ENCODE measurements at regions not wholly inside any gene's neighbourhood (a gene's known extent, or its start where the extent isn't known, plus 50 kb on each side); places are given as distances from the start of the nearest gene placed in this dataset.
"Not testable (repeated sequence)": the region's sequence is repeated elsewhere in the genome, so short reads cannot be mapped to it uniquely, and the experiment has no call there.

- no peak for DNase-seq (ENCODE audit: low spot score)
Measured at GRCh38 chr5:164998590-164998989, 1493.2 kb downstream of the MAT2B start.

GRCh38 chr5:165000479-165001190, 1495.2 kb downstream of the MAT2B start:
- no peak for DNase-seq (ENCODE audit: low spot score)

- DNase-seq (ENCODE audit: low spot score): no peak
Measured at GRCh38 chr5:165003283-165003682, 1497.9 kb downstream of the MAT2B start.

GRCh38 chr5:165004175-165004574, 1498.8 kb downstream of the MAT2B start:
- DNase-seq (ENCODE audit: low spot score): no peak

DNA sequence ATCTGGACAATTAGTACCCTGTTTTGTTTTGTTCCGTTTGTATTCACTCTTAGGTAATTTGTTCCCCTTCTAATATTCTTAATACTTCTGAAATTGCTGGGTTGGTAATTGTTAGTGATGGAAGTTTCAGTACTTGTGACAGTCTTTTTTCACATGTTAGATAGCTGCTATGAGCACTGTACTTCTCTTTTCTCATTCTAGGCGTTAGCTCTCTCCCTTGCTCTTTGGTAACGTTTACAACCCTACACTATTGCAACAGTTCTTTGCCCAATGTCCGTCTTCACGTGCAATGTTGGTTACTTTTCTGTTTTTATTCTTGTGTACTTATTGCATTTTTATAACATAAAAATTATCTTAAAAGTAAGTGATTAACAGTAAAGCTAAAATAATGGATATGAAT, 1509.0 kb downstream of the MAT2B start:
- DNase-seq (ENCODE audit: low spot score): no peak

- no peak for DNase-seq (ENCODE audit: low spot score)
Measured at GRCh38 chr5:165015126-165015525, 1509.7 kb downstream of the MAT2B start.

DNA sequence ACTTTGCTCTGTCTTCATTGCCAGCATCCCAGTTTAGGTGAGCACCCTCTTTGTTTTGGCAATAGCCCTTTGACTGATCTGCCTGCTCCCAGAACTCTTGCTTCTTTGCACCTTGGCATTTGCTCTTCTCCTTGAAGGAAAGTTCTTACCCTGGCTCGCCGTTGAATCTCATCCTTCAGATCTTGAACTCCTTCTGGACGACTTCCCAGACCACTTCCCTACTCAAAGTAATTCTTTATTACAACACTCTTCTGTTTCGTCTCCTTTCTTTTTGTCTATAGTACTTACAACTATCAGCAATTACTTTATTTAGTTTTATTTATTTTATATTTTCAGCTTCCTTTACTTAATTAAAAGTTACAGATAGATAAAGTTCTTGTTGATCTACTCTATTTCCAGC, 1510.1 kb downstream of the MAT2B start:
- no peak for DNase-seq (ENCODE audit: low spot score)

- DNase-seq (ENCODE audit: low spot score): no peak
Measured at GRCh38 chr5:165026971-165027370, 1521.6 kb downstream of the MAT2B start.

- DNase-seq (ENCODE audit: low spot score): no peak
Measured at GRCh38 chr5:165028356-165028755, 1522.9 kb downstream of the MAT2B start.

DNA sequence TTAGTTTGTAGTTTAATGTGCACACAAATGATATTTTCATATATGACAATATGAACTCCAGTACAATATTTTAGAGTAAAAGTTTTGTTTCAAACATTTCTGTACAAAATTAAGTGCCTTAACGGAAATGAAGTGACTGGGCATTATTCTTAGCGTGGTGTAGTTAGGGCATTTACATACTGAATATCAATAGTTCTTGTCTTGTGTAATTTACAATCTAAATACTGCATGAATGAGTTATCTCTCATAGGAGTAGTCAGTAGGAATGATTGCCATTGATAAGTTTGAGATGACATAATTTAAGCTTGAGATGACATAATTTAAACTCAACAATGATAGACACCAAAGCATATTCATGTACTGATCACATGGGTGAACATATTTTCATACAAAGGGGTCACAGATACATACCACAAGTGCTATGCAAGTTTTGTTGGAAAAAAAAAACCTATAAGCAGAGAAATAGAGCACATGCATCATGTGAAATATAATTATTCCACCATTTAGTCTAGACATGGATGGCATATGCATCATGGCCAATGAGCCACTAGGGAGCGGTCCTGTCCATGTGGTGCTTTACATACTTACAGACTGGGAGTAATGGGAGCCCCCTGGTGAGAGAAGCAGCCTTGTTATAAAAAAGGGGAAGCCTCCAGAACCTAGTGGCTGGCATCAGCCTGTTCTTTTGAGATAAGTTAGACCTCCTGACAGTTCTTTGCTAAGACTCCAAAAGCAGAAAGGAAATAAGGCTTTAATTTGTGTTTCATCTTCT, 1523.9 kb downstream of the MAT2B start:
- DNase-seq (ENCODE audit: low spot score): no peak

DNA sequence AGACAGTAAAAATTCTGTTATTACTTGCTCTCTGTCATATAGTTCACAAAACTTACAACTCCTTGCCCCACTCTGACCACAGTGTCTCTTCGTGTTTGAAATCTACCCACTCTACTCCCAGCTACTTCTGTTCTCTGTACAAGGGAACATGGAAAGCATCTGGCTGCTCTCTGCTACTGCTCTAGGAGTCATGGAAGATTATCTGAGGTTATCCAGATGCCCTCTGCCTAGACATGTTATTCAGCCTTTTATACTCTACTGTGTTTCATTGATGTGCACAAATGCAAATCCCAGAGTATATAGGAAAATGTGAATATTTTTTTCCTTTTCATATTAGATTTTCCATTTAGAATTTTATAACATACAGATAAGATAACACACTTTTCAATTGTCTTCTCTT, 1525.6 kb downstream of the MAT2B start:
- no peak for DNase-seq (ENCODE audit: low spot score)

DNA sequence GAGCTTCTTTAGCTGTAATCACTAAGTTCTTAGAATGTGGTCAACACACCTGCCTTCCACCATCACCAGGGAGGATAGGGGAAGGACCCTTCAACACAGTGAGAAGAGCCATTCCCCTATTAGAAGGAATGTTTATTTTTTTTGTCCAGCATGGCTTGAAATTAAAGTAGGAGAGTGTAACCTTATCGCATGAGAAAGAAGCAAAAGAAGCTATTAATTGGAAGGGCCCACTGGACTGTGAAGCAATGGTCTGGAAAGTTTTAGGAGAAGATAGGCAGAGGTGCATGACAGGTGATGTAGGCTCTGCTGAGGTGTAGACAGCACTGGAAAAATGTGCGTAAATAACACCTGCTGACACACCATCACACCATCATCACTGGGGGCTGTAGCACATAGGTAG, 1526.0 kb downstream of the MAT2B start:
- DNase-seq (ENCODE audit: low spot score): no peak

DNA sequence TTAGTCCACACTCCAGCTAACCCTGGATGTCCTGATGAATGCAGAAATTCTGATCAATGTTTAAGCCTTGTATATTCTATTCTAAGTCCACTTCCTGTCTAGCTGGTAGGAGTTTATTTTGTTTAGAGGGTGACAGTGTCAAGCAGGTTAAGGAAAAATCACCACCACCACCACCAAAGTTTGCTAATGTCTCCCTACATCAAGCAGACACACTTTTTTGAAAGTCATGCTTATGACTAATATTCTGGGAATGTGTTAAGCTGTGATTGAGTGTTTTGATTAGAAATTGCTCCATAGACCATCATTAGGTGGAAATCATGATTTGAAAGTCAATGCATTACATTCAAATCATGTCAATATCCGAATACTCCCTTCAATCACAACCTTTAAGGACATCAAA, 1530.1 kb downstream of the MAT2B start:
- DNase-seq (ENCODE audit: low spot score): no peak

DNA sequence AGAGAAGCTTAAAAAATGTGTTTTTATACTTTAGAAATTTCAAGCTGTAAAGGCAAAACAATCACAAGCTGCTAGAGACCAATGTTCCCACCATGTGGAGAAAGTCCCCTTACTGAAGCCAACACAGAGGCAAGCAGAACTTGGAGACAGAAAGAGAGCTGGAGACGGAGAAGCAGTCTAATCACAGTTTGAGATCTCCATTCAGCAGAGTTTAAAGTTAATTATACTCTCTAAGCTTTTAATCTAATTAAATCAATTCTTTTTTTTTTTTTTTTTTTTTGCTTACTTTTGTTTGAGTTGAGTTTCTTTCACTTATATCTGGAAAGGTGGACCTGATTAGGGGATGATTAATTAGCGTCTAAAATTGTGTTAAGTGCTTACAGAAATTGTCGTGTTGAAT, 1534.3 kb downstream of the MAT2B start:
- no peak for DNase-seq (ENCODE audit: low spot score)

GRCh38 chr5:165045941-165046340, 1540.5 kb downstream of the MAT2B start:
- not testable (repeated sequence) for DNase-seq (ENCODE audit: low spot score)

GRCh38 chr5:165055476-165055875, 1550.1 kb downstream of the MAT2B start:
- no peak for DNase-seq (ENCODE audit: low spot score)

DNA sequence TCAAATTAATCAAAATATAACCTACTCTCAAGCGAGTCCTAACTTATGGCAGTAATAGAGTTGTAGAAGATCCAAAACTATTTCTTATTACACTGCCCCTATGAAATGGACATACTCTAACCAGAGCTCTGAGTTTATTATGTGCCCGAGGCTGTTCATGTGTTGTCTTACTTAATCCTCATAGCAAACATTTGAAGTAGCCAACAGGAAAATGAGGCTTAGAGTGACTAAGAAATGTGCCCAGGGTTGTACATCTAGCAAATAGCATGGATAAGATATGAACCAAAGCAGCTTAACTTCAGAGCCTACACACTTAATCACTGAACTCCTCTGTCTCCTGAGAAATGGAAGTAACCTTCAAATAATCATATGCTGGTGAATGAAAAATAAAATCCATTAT, 1551.7 kb downstream of the MAT2B start:
- DNase-seq (ENCODE audit: low spot score): no peak

DNA sequence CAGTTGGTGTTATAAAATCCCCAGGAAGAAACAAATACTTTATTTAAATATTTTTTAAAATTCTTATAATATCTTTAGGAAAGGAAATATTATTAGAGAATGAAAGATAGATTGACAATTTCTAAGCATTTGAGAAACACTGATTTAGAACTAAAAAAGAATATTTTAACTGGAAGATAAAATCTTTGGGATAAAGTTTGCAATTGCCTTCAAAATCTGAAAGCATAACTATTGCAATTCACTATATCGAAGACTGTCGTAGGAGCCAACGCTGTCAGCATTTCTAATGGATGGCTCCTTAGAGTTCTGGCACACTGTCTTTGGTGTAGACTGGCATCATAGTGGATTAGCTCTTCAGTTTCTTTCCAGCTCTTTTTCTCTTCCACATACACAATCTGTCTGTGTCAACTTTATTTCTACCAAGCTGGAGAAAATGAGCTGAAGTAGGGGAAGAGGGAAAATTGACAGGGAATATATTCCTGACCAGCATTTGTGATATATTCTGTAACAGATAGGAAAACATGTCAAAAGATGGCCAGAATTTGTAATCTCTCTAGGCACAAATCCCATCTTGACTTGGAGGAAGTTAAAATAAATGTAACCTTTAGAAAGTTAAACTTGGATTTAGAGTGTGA, 1561.4 kb downstream of the MAT2B start:
- DNase-seq (ENCODE audit: low spot score): no peak

DNA sequence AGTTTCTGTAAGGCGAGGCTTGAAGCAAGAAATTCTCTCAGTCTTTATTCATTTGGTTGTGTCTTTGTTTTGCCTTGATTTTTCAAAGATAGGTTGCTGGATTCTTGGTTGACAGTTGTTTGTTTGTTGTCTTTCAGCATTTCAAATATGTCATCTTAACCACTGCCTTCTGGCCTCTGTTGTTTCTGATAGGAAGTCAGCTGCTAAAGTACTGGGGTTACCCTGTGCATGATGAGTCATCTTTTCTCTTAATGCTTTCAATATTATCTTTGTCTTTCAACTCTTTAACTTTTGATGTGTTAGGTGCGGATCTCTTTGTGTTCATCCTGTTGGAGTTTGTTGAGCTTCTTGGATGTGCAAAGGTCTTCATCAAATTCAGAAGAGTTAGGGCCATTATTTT, 1571.3 kb downstream of the MAT2B start:
- no peak for DNase-seq (ENCODE audit: low spot score)

- DNase-seq (ENCODE audit: low spot score): no peak
Measured at GRCh38 chr5:165079389-165079788, 1574.0 kb downstream of the MAT2B start.

- no peak for DNase-seq (ENCODE audit: low spot score)
Measured at GRCh38 chr5:165083394-165083793, 1578.0 kb downstream of the MAT2B start.

GRCh38 chr5:165086465-165086864, 1581.0 kb downstream of the MAT2B start:
- DNase-seq (ENCODE audit: low spot score): no peak

- DNase-seq (ENCODE audit: low spot score): no peak
Measured at GRCh38 chr5:165094782-165095181, 1589.4 kb downstream of the MAT2B start.
